ENCODE measurements at regions not wholly inside any gene's neighbourhood (a gene's known extent, or its start where the extent isn't known, plus 50 kb on each side); places are given as distances from the start of the nearest gene placed in this dataset.

- intact Hi-C loops (cut with DNase I; ENCODE audit: low total_unique reads) = no loop called here
- H3K36me3 ChIP-seq = no peaks in the 10 kb centered on the region
These were observed 173.8 kb upstream of the ZKSCAN2 start for GRCh38 chr16:25431472-25431871.

GRCh38 chr16:25426829-25427228 is 169.2 kb upstream of the ZKSCAN2 start:
- TF ChIP-seq CTCF (IDR thresholded peaks at IDR 0.05 in 4 of 5, conservative IDR thresholded peaks at IDR 0.05 in 1 of 5) = no peak
- TF ChIP-seq POLR2A (IDR thresholded peaks at IDR 0.05) = no peak
- no peak for ATAC-seq
- in situ Hi-C loops (cut with MboI; ENCODE audit: low sequenced_read_pairs in 4 of 4) = no loop called here
- Histone ChIP-seq H3K4me3 (no peak overlapping the region), H3K4me1 (no peaks in the 10 kb centered on the region), H3K27me3 (no peaks in the 10 kb centered on the region), H3K27ac (no peak overlapping the region), H3K36me3 (no peaks in the 10 kb centered on the region), H3K9me3 (no peaks in the 10 kb centered on the region)
- no peak for DNase-seq
- intact Hi-C loops (cut with DNase I; ENCODE audit: low total_unique reads) = no loop called here

More at GRCh38 chr16:25431472-25431871, 173.8 kb upstream of the ZKSCAN2 start:
- no peaks in the 10 kb centered on the region for H3K9me3 ChIP-seq
- ATAC-seq (no peak), DNase-seq (no peak)
- H3K27ac ChIP-seq = no peak overlapping the region
- no peak overlapping the region for H3K4me3 ChIP-seq
- TF ChIP-seq CTCF (IDR thresholded peaks at IDR 0.05 in 4 of 5, conservative IDR thresholded peaks at IDR 0.05 in 1 of 5) (no peak), POLR2A (IDR thresholded peaks at IDR 0.05) (no peak)
- H3K27me3 ChIP-seq = no peaks in the 10 kb centered on the region
- no peaks in the 10 kb centered on the region for H3K4me1 ChIP-seq
- in situ Hi-C loops (cut with MboI; ENCODE audit: low sequenced_read_pairs in 4 of 4) = no loop called here

- Histone ChIP-seq H3K27me3 (no peaks in the 10 kb centered on the region), H3K4me3 (no peak overlapping the region), H3K27ac (no peak overlapping the region), H3K4me1 (no peaks in the 10 kb centered on the region), H3K9me3 (no peaks in the 10 kb centered on the region), H3K36me3 (no peaks in the 10 kb centered on the region)
- intact Hi-C loops (cut with DNase I; ENCODE audit: low total_unique reads) = no loop called here
- DNase-seq (no peak), ATAC-seq (no peak)
- TF ChIP-seq POLR2A (IDR thresholded peaks at IDR 0.05) (no peak), CTCF (IDR thresholded peaks at IDR 0.05 in 4 of 5, conservative IDR thresholded peaks at IDR 0.05 in 1 of 5) (no peak)
- in situ Hi-C loops (cut with MboI; ENCODE audit: low sequenced_read_pairs in 4 of 4) = no loop called here
These were observed 162.0 kb upstream of the ZKSCAN2 start for GRCh38 chr16:25419681-25420080.

- DNase-seq (no peak), ATAC-seq (no peak)
- H3K36me3 ChIP-seq = no peaks in the 10 kb centered on the region
- no peak overlapping the region for H3K4me3 ChIP-seq
- in situ Hi-C loops (cut with MboI; ENCODE audit: low sequenced_read_pairs in 4 of 4) = no loop called here
- intact Hi-C loops (cut with DNase I; ENCODE audit: low total_unique reads) = no loop called here
- H3K9me3 ChIP-seq = no peaks in the 10 kb centered on the region
- H3K27me3 ChIP-seq = no peaks in the 10 kb centered on the region
- TF ChIP-seq POLR2A (IDR thresholded peaks at IDR 0.05) (no peak), CTCF (IDR thresholded peaks at IDR 0.05 in 4 of 5, conservative IDR thresholded peaks at IDR 0.05 in 1 of 5) (no peak)
- no peaks in the 10 kb centered on the region for H3K4me1 ChIP-seq
- no peak overlapping the region for H3K27ac ChIP-seq
These were observed 161.5 kb upstream of the ZKSCAN2 start for GRCh38 chr16:25419153-25419552.

GRCh38 chr16:25416002-25416401 is 158.4 kb upstream of the ZKSCAN2 start:
- TF ChIP-seq POLR2A (IDR thresholded peaks at IDR 0.05) (no peak), CTCF (IDR thresholded peaks at IDR 0.05 in 4 of 5, conservative IDR thresholded peaks at IDR 0.05 in 1 of 5) (no peak)
- H3K9me3 ChIP-seq = no peaks in the 10 kb centered on the region
- H3K27ac ChIP-seq = no peak overlapping the region
- no peak overlapping the region for H3K4me3 ChIP-seq
- in situ Hi-C loops (cut with MboI; ENCODE audit: low sequenced_read_pairs in 4 of 4) = no loop called here
- no peak for DNase-seq
- intact Hi-C loops (cut with DNase I; ENCODE audit: low total_unique reads) = no loop called here
- H3K4me1 ChIP-seq = no peaks in the 10 kb centered on the region
- H3K36me3 ChIP-seq = no peaks in the 10 kb centered on the region
- no peaks in the 10 kb centered on the region for H3K27me3 ChIP-seq
- ATAC-seq = no peak

Data from gastrocnemius medialis (tissue), 4 donors.